GM23338 (cell line): ENCODE measurements at regions not wholly inside any gene's neighbourhood (a gene's known extent, or its start where the extent isn't known, plus 50 kb on each side); places are given as distances from the start of the nearest gene placed in this dataset.

Experiments
- ATAC-seq: fragments of 200-7000 bp; cut with Tn5 transposase; 3 replicates; pipeline ENCODE4 v1.9.1; 2020
- DNase-seq: peaks from one replicate; pipeline ENCODE4 v3.0.0-alpha.2; 2015; ENCODE audit warnings: low spot score
- H2AFZ ChIP-seq: fragments of 200-600 bp; sonication (generic); 2 replicates; pipeline ENCODE4 v1.8.0; 2016; ENCODE audit warnings: antibody characterized with exemption, mild to moderate bottlenecking, moderate library complexity
- H3F3A ChIP-seq: fragments of 200-600 bp; sonication (generic); replicated peaks from 2 replicates; pipeline ENCODE4 v1.8.0; 2017; ENCODE audit warnings: antibody characterized with exemption, mixed run types, low read depth
- H3K27ac ChIP-seq: fragments of 200-600 bp; sonication (generic); 2 replicates; pipeline ENCODE4 v1.6.1; 2016; ENCODE audit warnings: low read depth
- H3K27me3 ChIP-seq: fragments of 200-600 bp; sonication (generic); 2 replicates; pipeline ENCODE4 v1.8.0; 2016; ENCODE audit warnings: mild to moderate bottlenecking, mixed run types, moderate library complexity; ENCODE audit not compliant: insufficient read depth
- H3K36me3 ChIP-seq: fragments of 200-600 bp; sonication (generic); 2 replicates; pipeline ENCODE4 v1.8.0; 2016; ENCODE audit warnings: mild to moderate bottlenecking; ENCODE audit not compliant: insufficient read depth
- H3K4me1 ChIP-seq: fragments of 200-600 bp; sonication (generic); 2 replicates; pipeline ENCODE4 v1.8.0; 2016; ENCODE audit warnings: mild to moderate bottlenecking, moderate library complexity; ENCODE audit not compliant: insufficient read depth
- H3K4me2 ChIP-seq: fragments of 200-600 bp; sonication (generic); 2 replicates; pipeline ENCODE4 v1.7.1; 2017; ENCODE audit warnings: mixed run types
- H3K4me3 ChIP-seq: fragments of 200-600 bp; sonication (generic); 2 replicates; pipeline ENCODE4 v1.6.1; 2016; ENCODE audit warnings: mixed run types
- H3K79me2 ChIP-seq: fragments of 200-600 bp; sonication (generic); replicated peaks from 2 replicates; pipeline ENCODE4 v1.8.0; 2017; ENCODE audit warnings: mild to moderate bottlenecking; ENCODE audit not compliant: insufficient read depth
- H3K9me2 ChIP-seq: fragments of 200-600 bp; sonication (generic); 2 replicates; pipeline ENCODE4 v1.8.0; 2017; ENCODE audit not compliant: insufficient read depth
- H4K20me1 ChIP-seq: fragments of 200-600 bp; sonication (generic); replicated peaks from 2 replicates; pipeline ENCODE4 v1.8.0; 2017; ENCODE audit warnings: mild to moderate bottlenecking; ENCODE audit not compliant: insufficient read depth
- H3K27ac Mint-ChIP-seq: 2 replicates; pipeline ENCODE4 v1.8.0; 2020; ENCODE audit warnings: inconsistent platforms, mild to moderate bottlenecking, moderate library complexity, mixed read lengths
- H3K27me3 Mint-ChIP-seq: 3 replicates; pipeline ENCODE4 v1.8.0; 2022; ENCODE audit warnings: low read depth, mild to moderate bottlenecking, moderate library complexity, mixed read lengths, inconsistent platforms; ENCODE audit not compliant: insufficient read depth, poor library complexity
- H3K36me3 Mint-ChIP-seq: 3 replicates; pipeline ENCODE4 v1.8.0; 2021; ENCODE audit warnings: low read depth, mild to moderate bottlenecking, inconsistent platforms, moderate library complexity, mixed read lengths
- H3K4me1 Mint-ChIP-seq: 3 replicates; pipeline ENCODE4 v1.8.0; 2020; ENCODE audit warnings: mild to moderate bottlenecking, inconsistent platforms, mixed read lengths
- H3K4me3 Mint-ChIP-seq: 3 replicates; pipeline ENCODE4 v1.8.0; 2021; ENCODE audit warnings: moderate library complexity, mild to moderate bottlenecking, inconsistent platforms, mixed read lengths
- H3K9me3 Mint-ChIP-seq: 3 replicates; pipeline ENCODE4 v1.8.0; 2020; ENCODE audit warnings: moderate library complexity, mild to moderate bottlenecking, inconsistent platforms, mixed read lengths
- EZH2 ChIP-seq: fragments of 200-600 bp; sonication (generic); IDR thresholded peaks from one replicate; pipeline ENCODE4 v1.8.0; 2017; ENCODE audit warnings: antibody characterized with exemption, mild to moderate bottlenecking, low read depth; ENCODE audit not compliant: unreplicated experiment
- EZH2phosphoT487 ChIP-seq: fragments of 200-600 bp; sonication (generic); IDR thresholded peaks from one replicate; pipeline ENCODE4 v1.8.1; 2018; ENCODE audit warnings: antibody characterized with exemption; ENCODE audit not compliant: unreplicated experiment
- NANOG ChIP-seq: IDR thresholded peaks from 2 replicates; pipeline ENCODE4 v1.6.1; 2016; ENCODE audit warnings: antibody characterized with exemption, borderline replicate concordance
- POLR2AphosphoS5 ChIP-seq: IDR thresholded peaks from 2 replicates; pipeline ENCODE4 v1.6.1; 2016; ENCODE audit warnings: antibody characterized with exemption, low read depth
- STAT1 ChIP-seq: IDR thresholded peaks from one replicate; pipeline ENCODE4 v1.6.1; 2016; ENCODE audit warnings: antibody characterized with exemption; ENCODE audit not compliant: unreplicated experiment
- ZNF331 ChIP-seq: fragments of 250-450 bp; sonication (Bioruptor Pico); IDR thresholded peaks from 2 replicates; pipeline ENCODE4 v1.5.0; 2020; ENCODE audit warnings: low read depth, mild to moderate bottlenecking, moderate library complexity
- TF ChIP-seq, protein P1 (sequence below): fragments of 250-450 bp; sonication (Bioruptor Pico); IDR thresholded peaks from 2 replicates; pipeline ENCODE4 v1.5.0; 2020; ENCODE audit warnings: mild to moderate bottlenecking, moderate library complexity
- TF ChIP-seq, protein P2 (sequence below): IDR thresholded peaks from one replicate; pipeline ENCODE4 v1.6.1; 2018; ENCODE audit warnings: antibody characterized with exemption; ENCODE audit not compliant: unreplicated experiment
- TF ChIP-seq, protein P3 (sequence below), 2 experiments: fragments of 200-600 bp in 1 of 2; sonication (generic) in 1 of 2; conservative IDR thresholded peaks; 2 replicates each; pipeline versions ENCODE4 v1.5.1 to v1.6.1; 2016 to 2017; ENCODE audit warnings: antibody characterized with exemption in 2 of 2, low read depth in 2 of 2, mild to moderate bottlenecking in 2 of 2, moderate library complexity in 1 of 2

DNA sequence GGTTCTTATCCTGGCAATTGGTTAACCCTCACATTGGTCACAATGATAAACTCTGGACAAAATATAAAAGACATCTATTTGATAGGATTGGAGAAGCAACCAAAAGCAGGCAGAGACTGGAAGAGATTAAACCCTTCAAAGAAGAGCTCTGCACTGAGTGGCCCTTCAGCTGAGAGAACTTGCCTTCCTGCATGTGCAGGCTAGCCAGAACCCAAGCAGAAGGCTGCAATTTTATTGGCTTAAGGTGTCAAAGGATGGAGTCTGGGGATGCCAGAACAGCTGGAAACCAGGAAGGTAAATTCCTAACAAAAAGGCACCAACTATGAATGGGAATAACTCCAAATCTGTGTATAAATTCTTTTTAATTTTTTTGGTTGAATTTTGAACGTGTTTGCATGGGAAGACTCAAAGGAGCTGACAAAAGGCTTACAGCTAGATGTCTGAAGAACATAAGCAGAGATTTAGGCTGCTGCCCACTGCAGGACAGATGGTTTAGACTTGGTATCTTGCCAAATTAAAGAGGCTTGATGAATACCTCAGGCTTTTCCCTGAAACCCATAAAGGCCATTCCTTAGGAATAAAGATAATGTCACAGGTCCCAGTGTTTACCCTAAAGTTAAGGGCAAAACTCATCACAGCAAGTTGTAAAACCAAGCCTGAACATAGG lies 66.3 kb downstream of the NR2F1 start (continued):
- TF ChIP-seq, protein P1, sequence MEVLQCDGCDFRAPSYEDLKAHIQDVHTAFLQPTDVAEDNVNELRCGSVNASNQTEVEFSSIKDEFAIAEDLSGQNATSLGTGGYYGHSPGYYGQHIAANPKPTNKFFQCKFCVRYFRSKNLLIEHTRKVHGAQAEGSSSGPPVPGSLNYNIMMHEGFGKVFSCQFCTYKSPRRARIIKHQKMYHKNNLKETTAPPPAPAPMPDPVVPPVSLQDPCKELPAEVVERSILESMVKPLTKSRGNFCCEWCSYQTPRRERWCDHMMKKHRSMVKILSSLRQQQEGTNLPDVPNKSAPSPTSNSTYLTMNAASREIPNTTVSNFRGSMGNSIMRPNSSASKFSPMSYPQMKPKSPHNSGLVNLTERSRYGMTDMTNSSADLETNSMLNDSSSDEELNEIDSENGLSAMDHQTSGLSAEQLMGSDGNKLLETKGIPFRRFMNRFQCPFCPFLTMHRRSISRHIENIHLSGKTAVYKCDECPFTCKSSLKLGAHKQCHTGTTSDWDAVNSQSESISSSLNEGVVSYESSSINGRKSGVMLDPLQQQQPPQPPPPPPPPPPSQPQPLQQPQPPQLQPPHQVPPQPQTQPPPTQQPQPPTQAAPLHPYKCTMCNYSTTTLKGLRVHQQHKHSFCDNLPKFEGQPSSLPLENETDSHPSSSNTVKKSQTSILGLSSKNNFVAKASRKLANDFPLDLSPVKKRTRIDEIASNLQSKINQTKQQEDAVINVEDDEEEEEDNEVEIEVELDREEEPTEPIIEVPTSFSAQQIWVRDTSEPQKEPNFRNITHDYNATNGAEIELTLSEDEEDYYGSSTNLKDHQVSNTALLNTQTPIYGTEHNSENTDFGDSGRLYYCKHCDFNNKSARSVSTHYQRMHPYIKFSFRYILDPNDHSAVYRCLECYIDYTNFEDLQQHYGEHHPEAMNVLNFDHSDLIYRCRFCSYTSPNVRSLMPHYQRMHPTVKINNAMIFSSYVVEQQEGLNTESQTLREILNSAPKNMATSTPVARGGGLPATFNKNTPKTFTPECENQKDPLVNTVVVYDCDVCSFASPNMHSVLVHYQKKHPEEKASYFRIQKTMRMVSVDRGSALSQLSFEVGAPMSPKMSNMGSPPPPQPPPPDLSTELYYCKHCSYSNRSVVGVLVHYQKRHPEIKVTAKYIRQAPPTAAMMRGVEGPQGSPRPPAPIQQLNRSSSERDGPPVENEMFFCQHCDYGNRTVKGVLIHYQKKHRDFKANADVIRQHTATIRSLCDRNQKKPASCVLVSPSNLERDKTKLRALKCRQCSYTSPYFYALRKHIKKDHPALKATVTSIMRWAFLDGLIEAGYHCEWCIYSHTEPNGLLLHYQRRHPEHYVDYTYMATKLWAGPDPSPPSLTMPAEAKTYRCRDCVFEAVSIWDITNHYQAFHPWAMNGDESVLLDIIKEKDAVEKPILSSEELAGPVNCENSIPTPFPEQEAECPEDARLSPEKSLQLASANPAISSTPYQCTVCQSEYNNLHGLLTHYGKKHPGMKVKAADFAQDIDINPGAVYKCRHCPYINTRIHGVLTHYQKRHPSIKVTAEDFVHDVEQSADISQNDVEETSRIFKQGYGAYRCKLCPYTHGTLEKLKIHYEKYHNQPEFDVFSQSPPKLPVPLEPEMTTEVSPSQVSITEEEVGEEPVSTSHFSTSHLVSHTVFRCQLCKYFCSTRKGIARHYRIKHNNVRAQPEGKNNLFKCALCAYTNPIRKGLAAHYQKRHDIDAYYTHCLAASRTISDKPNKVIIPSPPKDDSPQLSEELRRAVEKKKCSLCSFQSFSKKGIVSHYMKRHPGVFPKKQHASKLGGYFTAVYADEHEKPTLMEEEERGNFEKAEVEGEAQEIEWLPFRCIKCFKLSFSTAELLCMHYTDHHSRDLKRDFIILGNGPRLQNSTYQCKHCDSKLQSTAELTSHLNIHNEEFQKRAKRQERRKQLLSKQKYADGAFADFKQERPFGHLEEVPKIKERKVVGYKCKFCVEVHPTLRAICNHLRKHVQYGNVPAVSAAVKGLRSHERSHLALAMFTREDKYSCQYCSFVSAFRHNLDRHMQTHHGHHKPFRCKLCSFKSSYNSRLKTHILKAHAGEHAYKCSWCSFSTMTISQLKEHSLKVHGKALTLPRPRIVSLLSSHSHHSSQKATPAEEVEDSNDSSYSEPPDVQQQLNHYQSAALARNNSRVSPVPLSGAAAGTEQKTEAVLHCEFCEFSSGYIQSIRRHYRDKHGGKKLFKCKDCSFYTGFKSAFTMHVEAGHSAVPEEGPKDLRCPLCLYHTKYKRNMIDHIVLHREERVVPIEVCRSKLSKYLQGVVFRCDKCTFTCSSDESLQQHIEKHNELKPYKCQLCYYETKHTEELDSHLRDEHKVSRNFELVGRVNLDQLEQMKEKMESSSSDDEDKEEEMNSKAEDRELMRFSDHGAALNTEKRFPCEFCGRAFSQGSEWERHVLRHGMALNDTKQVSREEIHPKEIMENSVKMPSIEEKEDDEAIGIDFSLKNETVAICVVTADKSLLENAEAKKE (CRISPR knock-in tag), result no peak
- TF ChIP-seq POLR2AphosphoS5, result no peak
- TF ChIP-seq, protein P2, sequence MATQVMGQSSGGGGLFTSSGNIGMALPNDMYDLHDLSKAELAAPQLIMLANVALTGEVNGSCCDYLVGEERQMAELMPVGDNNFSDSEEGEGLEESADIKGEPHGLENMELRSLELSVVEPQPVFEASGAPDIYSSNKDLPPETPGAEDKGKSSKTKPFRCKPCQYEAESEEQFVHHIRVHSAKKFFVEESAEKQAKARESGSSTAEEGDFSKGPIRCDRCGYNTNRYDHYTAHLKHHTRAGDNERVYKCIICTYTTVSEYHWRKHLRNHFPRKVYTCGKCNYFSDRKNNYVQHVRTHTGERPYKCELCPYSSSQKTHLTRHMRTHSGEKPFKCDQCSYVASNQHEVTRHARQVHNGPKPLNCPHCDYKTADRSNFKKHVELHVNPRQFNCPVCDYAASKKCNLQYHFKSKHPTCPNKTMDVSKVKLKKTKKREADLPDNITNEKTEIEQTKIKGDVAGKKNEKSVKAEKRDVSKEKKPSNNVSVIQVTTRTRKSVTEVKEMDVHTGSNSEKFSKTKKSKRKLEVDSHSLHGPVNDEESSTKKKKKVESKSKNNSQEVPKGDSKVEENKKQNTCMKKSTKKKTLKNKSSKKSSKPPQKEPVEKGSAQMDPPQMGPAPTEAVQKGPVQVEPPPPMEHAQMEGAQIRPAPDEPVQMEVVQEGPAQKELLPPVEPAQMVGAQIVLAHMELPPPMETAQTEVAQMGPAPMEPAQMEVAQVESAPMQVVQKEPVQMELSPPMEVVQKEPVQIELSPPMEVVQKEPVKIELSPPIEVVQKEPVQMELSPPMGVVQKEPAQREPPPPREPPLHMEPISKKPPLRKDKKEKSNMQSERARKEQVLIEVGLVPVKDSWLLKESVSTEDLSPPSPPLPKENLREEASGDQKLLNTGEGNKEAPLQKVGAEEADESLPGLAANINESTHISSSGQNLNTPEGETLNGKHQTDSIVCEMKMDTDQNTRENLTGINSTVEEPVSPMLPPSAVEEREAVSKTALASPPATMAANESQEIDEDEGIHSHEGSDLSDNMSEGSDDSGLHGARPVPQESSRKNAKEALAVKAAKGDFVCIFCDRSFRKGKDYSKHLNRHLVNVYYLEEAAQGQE, result no peak

DNA sequence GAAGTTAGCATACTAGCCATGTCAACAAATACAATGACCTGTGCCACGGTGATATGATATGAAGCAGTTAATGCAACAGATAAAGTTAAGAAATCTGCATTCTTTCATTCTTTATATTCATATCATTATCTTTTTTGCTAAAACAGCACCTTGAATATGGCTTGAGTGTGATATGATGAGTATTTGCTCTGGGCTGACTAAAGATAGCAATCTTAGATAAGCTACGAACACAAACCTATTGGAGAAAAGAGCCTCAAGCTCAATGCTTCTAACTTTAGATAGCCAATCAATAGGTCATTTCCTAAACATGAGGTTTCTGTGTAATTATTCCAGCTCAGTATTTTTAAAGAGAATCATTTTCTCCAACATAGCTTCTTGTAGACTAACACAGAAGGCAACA lies 61.7 kb downstream of the NR2F1 start:
- ATAC-seq, result no peak
- Histone ChIP-seq H3K79me2 (no peaks in the 10 kb centered on the region), H3F3A (no peaks in the 10 kb centered on the region), H2AFZ (no peak overlapping the region), H3K4me3 (no peak overlapping the region), H4K20me1 (no peaks in the 10 kb centered on the region), H3K27me3 (no peaks in the 10 kb centered on the region), H3K4me1 (peaks cover 4% of the 10 kb centered on the region; the same call in 1 of the 2 replicates), H3K36me3 (no peaks in the 10 kb centered on the region), H3K4me2 (no peak overlapping the region), H3K27ac (no peak overlapping the region), H3K9me2 (no peaks in the 10 kb centered on the region)
- Mint-ChIP-seq H3K4me3 (no peak overlapping the region), H3K36me3 (no peaks in the 10 kb centered on the region), H3K27ac (no peak overlapping the region), H3K4me1 (peaks cover 8% of the 10 kb centered on the region; the same call in 2 of the 3 replicates), H3K9me3 (no peaks in the 10 kb centered on the region), H3K27me3 (peaks cover 1% of the 10 kb centered on the region)
- no peak for DNase-seq
- TF ChIP-seq ZNF331 (CRISPR knock-in tag) (no peak), EZH2phosphoT487 (no peak), NANOG (no peak), STAT1 (no peak), EZH2 (no peak), POLR2AphosphoS5 (no peak)
- TF ChIP-seq, protein P3, sequence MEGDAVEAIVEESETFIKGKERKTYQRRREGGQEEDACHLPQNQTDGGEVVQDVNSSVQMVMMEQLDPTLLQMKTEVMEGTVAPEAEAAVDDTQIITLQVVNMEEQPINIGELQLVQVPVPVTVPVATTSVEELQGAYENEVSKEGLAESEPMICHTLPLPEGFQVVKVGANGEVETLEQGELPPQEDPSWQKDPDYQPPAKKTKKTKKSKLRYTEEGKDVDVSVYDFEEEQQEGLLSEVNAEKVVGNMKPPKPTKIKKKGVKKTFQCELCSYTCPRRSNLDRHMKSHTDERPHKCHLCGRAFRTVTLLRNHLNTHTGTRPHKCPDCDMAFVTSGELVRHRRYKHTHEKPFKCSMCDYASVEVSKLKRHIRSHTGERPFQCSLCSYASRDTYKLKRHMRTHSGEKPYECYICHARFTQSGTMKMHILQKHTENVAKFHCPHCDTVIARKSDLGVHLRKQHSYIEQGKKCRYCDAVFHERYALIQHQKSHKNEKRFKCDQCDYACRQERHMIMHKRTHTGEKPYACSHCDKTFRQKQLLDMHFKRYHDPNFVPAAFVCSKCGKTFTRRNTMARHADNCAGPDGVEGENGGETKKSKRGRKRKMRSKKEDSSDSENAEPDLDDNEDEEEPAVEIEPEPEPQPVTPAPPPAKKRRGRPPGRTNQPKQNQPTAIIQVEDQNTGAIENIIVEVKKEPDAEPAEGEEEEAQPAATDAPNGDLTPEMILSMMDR (conservative IDR thresholded peaks at IDR 0.05; ENCODE audit: low read depth in 2 of 2), result no peak
- TF ChIP-seq, protein P2, result no peak
